ENCODE measurements at regions not wholly inside any gene's neighbourhood (a gene's known extent, or its start where the extent isn't known, plus 50 kb on each side); places are given as distances from the start of the nearest gene placed in this dataset.
A peak's percentile ranks its signal among the peaks of the same experiment; 100 is the strongest.

DNA sequence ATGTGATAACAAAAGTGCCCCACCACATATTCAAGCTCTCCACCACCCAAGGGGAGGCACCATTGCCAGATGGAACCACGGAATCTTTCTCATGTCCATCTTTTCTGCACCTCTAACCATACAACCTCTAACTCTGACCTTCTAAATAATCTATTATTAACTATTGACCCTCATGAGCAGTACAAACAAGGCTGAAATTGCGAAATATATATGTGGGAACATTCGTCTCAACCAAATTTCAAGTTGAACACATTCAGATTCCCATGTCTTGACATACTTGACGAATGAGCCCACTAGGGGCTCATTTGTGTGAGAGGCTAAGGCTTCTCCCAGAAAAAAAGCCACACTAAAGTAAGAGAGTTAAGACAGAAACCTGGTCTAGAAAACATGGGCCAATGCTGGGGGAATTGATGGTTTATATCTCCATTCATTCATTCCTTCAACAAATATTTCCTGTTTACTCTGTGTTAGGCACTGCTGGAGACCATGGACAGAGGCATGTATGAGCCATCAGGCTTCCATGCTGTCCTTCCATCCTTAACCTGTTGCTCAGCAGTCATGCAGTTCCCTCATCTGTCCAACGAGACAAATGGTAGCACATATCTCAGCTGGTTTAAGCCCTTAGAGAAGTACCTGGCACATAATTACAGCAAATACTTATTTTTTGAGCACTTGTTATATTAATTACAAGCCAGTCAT lies 130.4 kb downstream of the ESM1 start:
- POLR2A ChIA-PET, result interaction anchor here (0.8 kb wide), 1 partner anchor 84 kb away, joined by 3 read pairs; no protein-coding TSS in a partner anchor
- H3K36me3 ChIP-seq (ENCODE audit: insufficient read depth, low read length), result no peaks in the 10 kb centered on the region
- no peak overlapping the region for H3K4me2 ChIP-seq (ENCODE audit: low read length)
- no peaks in the 10 kb centered on the region for H3K9me2 ChIP-seq (ENCODE audit: insufficient read depth, low read length)
- DNase-seq (ENCODE audit: low spot score), result no peak
- BruUV-seq (replicated peaks), result no TSS peak
- H3K4me1 ChIP-seq (ENCODE audit: insufficient read depth, low read length, poor library complexity, severe bottlenecking), result no peaks in the 10 kb centered on the region
- no peaks in the 10 kb centered on the region for H4K20me1 ChIP-seq (ENCODE audit: insufficient read depth, low read length)
- no peak overlapping the region for H3K27ac ChIP-seq (ENCODE audit: low read depth, low read length, poor library complexity, severe bottlenecking)
- H3K9me3 ChIP-seq (ENCODE audit: low read length), result no peaks in the 10 kb centered on the region
- no peak overlapping the region for H3K4me3 ChIP-seq (ENCODE audit: low read depth, low read length, poor library complexity, severe bottlenecking)
- no peaks in the 10 kb centered on the region for H3K79me2 ChIP-seq (ENCODE audit: insufficient read depth, low read depth, low read length)
- TF ChIP-seq, protein P1, sequence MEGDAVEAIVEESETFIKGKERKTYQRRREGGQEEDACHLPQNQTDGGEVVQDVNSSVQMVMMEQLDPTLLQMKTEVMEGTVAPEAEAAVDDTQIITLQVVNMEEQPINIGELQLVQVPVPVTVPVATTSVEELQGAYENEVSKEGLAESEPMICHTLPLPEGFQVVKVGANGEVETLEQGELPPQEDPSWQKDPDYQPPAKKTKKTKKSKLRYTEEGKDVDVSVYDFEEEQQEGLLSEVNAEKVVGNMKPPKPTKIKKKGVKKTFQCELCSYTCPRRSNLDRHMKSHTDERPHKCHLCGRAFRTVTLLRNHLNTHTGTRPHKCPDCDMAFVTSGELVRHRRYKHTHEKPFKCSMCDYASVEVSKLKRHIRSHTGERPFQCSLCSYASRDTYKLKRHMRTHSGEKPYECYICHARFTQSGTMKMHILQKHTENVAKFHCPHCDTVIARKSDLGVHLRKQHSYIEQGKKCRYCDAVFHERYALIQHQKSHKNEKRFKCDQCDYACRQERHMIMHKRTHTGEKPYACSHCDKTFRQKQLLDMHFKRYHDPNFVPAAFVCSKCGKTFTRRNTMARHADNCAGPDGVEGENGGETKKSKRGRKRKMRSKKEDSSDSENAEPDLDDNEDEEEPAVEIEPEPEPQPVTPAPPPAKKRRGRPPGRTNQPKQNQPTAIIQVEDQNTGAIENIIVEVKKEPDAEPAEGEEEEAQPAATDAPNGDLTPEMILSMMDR (conservative IDR thresholded peaks at IDR 0.05; ENCODE audit: low read length), result no peak
- no peak for TF ChIP-seq EZH2phosphoT487 (IDR thresholded peaks at IDR 0.05; ENCODE audit: borderline replicate concordance, low read depth, low read length)
- CTCF ChIA-PET (ENCODE audit: unreplicated experiment), result no interaction called here
- intact Hi-C loops (cut with micrococcal nuclease; ENCODE audit: unreplicated experiment), result no loop called here
- H2AFZ ChIP-seq (ENCODE audit: low read length), result no peak overlapping the region

DNA sequence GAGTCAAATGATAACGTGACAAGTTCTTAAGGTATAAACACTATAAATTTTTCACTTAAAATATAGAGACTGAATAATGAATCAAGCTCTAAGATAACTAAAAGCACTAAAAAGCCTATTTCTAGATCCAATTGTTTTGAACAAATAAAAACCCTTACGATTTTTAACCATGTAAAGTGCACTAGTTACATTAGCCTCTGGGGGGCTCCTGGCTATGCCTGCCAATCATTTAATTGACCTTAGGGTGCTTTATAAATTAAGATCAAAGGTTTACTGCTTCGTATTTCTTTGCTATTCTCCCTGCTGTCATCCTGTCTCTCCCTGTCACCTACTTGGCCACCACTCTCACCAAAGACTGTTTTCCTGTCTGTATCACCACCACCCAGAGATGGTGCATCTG lies 133.4 kb downstream of the ESM1 start:
- intact Hi-C loops (cut with micrococcal nuclease; ENCODE audit: unreplicated experiment), result no loop called here
- CTCF ChIA-PET (ENCODE audit: unreplicated experiment), result no interaction called here
- H3K4me3 ChIP-seq (ENCODE audit: low read depth, low read length, poor library complexity, severe bottlenecking), result no peak overlapping the region

DNA sequence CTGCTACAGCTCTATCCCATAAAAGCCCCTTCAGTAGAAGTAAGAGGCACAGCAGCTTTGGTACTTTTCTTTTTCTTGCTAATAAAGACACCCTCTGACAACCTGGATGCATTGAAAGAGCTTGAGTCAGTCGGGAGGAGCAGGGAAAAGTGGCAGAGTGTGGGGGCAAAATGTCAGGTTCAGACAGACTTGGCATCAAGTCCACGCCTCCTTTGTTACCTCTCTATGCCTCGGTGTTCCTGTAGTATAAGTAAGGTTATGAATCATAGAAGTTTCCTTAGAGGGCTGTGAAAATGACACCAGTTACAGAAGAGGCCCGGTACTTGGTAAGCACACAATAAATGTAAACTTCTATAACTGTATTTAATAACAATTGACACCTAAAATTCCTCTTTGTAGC lies 133.9 kb downstream of the ESM1 start:
- no peak for DNase-seq (ENCODE audit: low spot score)
- no peaks in the 10 kb centered on the region for H3K79me2 ChIP-seq (ENCODE audit: insufficient read depth, low read depth, low read length)
- BruUV-seq (replicated peaks), result no TSS peak
- H4K20me1 ChIP-seq (ENCODE audit: insufficient read depth, low read length), result no peaks in the 10 kb centered on the region
- H3K4me3 ChIP-seq (ENCODE audit: low read depth, low read length, poor library complexity, severe bottlenecking), result no peak overlapping the region
- H3K36me3 ChIP-seq (ENCODE audit: insufficient read depth, low read length), result no peaks in the 10 kb centered on the region
- H3K4me2 ChIP-seq (ENCODE audit: low read length), result no peak overlapping the region
- intact Hi-C loops (cut with micrococcal nuclease; ENCODE audit: unreplicated experiment), result no loop called here
- no peaks in the 10 kb centered on the region for H3K9me3 ChIP-seq (ENCODE audit: low read length)
- TF ChIP-seq, protein P1 (conservative IDR thresholded peaks at IDR 0.05; ENCODE audit: low read length), result no peak
- TF ChIP-seq EZH2phosphoT487 (IDR thresholded peaks at IDR 0.05; ENCODE audit: borderline replicate concordance, low read depth, low read length), result no peak
- no peak overlapping the region for H2AFZ ChIP-seq (ENCODE audit: low read length)
- H3K4me1 ChIP-seq (ENCODE audit: insufficient read depth, low read length, poor library complexity, severe bottlenecking), result no peaks in the 10 kb centered on the region
- POLR2A ChIA-PET, result no interaction called here
- CTCF ChIA-PET (ENCODE audit: unreplicated experiment), result no interaction called here
- no peak overlapping the region for H3K27ac ChIP-seq (ENCODE audit: low read depth, low read length, poor library complexity, severe bottlenecking)
- H3K9me2 ChIP-seq (ENCODE audit: insufficient read depth, low read length), result no peaks in the 10 kb centered on the region

More for the DNA sequence above, 133.4 kb downstream of the ESM1 start:
- Histone ChIP-seq H2AFZ (ENCODE audit: low read length) (no peak overlapping the region), H3K9me3 (ENCODE audit: low read length) (no peaks in the 10 kb centered on the region), H3K27ac (ENCODE audit: low read depth, low read length, poor library complexity, severe bottlenecking) (no peak overlapping the region), H3K4me1 (ENCODE audit: insufficient read depth, low read length, poor library complexity, severe bottlenecking) (no peaks in the 10 kb centered on the region), H4K20me1 (ENCODE audit: insufficient read depth, low read length) (no peaks in the 10 kb centered on the region), H3K4me2 (ENCODE audit: low read length) (no peak overlapping the region), H3K36me3 (ENCODE audit: insufficient read depth, low read length) (no peaks in the 10 kb centered on the region), H3K79me2 (ENCODE audit: insufficient read depth, low read depth, low read length) (no peaks in the 10 kb centered on the region), H3K9me2 (ENCODE audit: insufficient read depth, low read length) (no peaks in the 10 kb centered on the region)
- POLR2A ChIA-PET, result no interaction called here
- no TSS peak for BruUV-seq (replicated peaks)
- no peak for DNase-seq (ENCODE audit: low spot score)
- TF ChIP-seq, protein P1 (conservative IDR thresholded peaks at IDR 0.05; ENCODE audit: low read length), result peak; percentile 62
- TF ChIP-seq EZH2phosphoT487 (IDR thresholded peaks at IDR 0.05; ENCODE audit: borderline replicate concordance, low read depth, low read length), result no peak
